ENCODE measurements at regions not wholly inside any gene's neighbourhood (a gene's known extent, or its start where the extent isn't known, plus 50 kb on each side); places are given as distances from the start of the nearest gene placed in this dataset.

- DNase-seq = no peak
These were observed 92.8 kb downstream of the LYPLAL1 start for GRCh38 chr1:219266524-219266923.

GRCh38 chr1:219265026-219265515 is 91.4 kb downstream of the LYPLAL1 start:
- DNase-seq = no peak

GRCh38 chr1:219264561-219264960 is 90.9 kb downstream of the LYPLAL1 start:
- DNase-seq = no peak
